ENCODE measurements at regions not wholly inside any gene's neighbourhood (a gene's known extent, or its start where the extent isn't known, plus 50 kb on each side); places are given as distances from the start of the nearest gene placed in this dataset.

- TF ChIP-seq PRDM15 (CRISPR knock-in tag; IDR thresholded peaks at IDR 0.05): no peak
- no peak for TF ChIP-seq CEBPZ (IDR thresholded peaks at IDR 0.05; ENCODE audit: low read depth, low read length)
- TF ChIP-seq CHD2 (IDR thresholded peaks at IDR 0.05; ENCODE audit: borderline replicate concordance, low read depth, low read length): no peak
Observed at GRCh38 chr13:109288151-109288709, 498.2 kb downstream of the IRS2 start (continued).

GRCh38 chr13:109287553-109287952, 498.8 kb downstream of the IRS2 start:
- Histone ChIP-seq H3K9ac (ENCODE audit: control insufficient read depth, insufficient read depth, low read length) (no peak overlapping the region), H3K27ac (ENCODE audit: control insufficient read depth, insufficient read depth) (no peak overlapping the region), H3K4me1 (ENCODE audit: control insufficient read depth, insufficient read depth, low read length) (no peaks in the 10 kb centered on the region), H3K4me2 (ENCODE audit: control insufficient read depth, insufficient read depth) (no peak overlapping the region), H3K9me3 (replicated peaks; ENCODE audit: control insufficient read depth, insufficient read depth, low read length) (no peaks in the 10 kb centered on the region), H3K27me3 (replicated peaks in 1 of 2; ENCODE audit: control insufficient read depth in 2 of 2, insufficient read depth in 2 of 2, low read length in 1 of 2) (no peaks in the 10 kb centered on the region), H3K36me3 (ENCODE audit: control insufficient read depth in 2 of 2, insufficient read depth in 2 of 2, low read length in 1 of 2) (no peaks in the 10 kb centered on the region), H3K79me2 (ENCODE audit: control insufficient read depth, insufficient read depth, low read length) (no peaks in the 10 kb centered on the region), H2AFZ (ENCODE audit: control insufficient read depth, low read depth, low read length) (no peak overlapping the region), H3K4me3 (no peak overlapping the region), H4K20me1 (ENCODE audit: control insufficient read depth, insufficient read depth) (no peaks in the 10 kb centered on the region)
- BruUV-seq (replicated peaks): no TSS peak
- ChIA-PET RAD21 (ENCODE audit: unreplicated experiment) (no interaction called here), SMC1A (ENCODE audit: uncharacterized antibody, unreplicated experiment) (interaction anchor here (1.1 kb wide), 1 partner anchor 141 kb away, joined by 3 read pairs; no protein-coding TSS in a partner anchor), POLR2A (no interaction called here), CTCF (no interaction called here)
- ATAC-seq: no peak
- in situ Hi-C loops (cut with MboI) (no loop called here), intact Hi-C loops (cut with micrococcal nuclease; ENCODE audit: unreplicated experiment) (no loop called here)
- FAIRE-seq: no peak
- DNase-seq (ENCODE audit: low read depth, low spot score): no peak
- TF ChIP-seq FOXK2 (IDR thresholded peaks at IDR 0.05): no peak
- no peak for TF ChIP-seq CREB1 (IDR thresholded peaks at IDR 0.05; ENCODE audit: low read depth)
- TF ChIP-seq SREBF1 (IDR thresholded peaks at IDR 0.05; ENCODE audit: low read length): no peak
- TF ChIP-seq RAD21 (IDR thresholded peaks at IDR 0.05; ENCODE audit: insufficient read depth, low read depth, low read length): no peak
- no peak for TF ChIP-seq BCL11A (IDR thresholded peaks at IDR 0.05; ENCODE audit: low read depth, low read length)
- TF ChIP-seq SMC3 (IDR thresholded peaks at IDR 0.05; ENCODE audit: borderline replicate concordance, low read length): no peak
- no peak for TF ChIP-seq MTA2 (IDR thresholded peaks at IDR 0.05; ENCODE audit: low read depth)
- no peak for TF ChIP-seq TBL1XR1 (IDR thresholded peaks at IDR 0.05; ENCODE audit: low read depth, low read length)
- TF ChIP-seq ZBTB4 (CRISPR knock-in tag; IDR thresholded peaks at IDR 0.05): no peak
- TF ChIP-seq KDM1A (IDR thresholded peaks at IDR 0.05; ENCODE audit: borderline replicate concordance): no peak
- no peak for TF ChIP-seq PAX5 (IDR thresholded peaks at IDR 0.05; ENCODE audit: borderline replicate concordance, low read depth, low read length)
- TF ChIP-seq NBN (IDR thresholded peaks at IDR 0.05): no peak
- no peak for TF ChIP-seq SMAD5 (IDR thresholded peaks at IDR 0.05; ENCODE audit: low read depth)

Measured in GM12878 (cell line).